CD4-positive, alpha-beta T cell treated with Interleukin-1 beta for 1 hour (primary cell): ENCODE measurements at regions not wholly inside any gene's neighbourhood (a gene's known extent, or its start where the extent isn't known, plus 50 kb on each side); places are given as distances from the start of the nearest gene placed in this dataset.
A peak's percentile ranks its signal among the peaks of the same experiment; 100 is the strongest.

Experiments
- DNase-seq, 2 donors: peaks; one replicate each; pipeline ENCODE4 v3.0.0-alpha.2; 2020 to 2022

DNA sequence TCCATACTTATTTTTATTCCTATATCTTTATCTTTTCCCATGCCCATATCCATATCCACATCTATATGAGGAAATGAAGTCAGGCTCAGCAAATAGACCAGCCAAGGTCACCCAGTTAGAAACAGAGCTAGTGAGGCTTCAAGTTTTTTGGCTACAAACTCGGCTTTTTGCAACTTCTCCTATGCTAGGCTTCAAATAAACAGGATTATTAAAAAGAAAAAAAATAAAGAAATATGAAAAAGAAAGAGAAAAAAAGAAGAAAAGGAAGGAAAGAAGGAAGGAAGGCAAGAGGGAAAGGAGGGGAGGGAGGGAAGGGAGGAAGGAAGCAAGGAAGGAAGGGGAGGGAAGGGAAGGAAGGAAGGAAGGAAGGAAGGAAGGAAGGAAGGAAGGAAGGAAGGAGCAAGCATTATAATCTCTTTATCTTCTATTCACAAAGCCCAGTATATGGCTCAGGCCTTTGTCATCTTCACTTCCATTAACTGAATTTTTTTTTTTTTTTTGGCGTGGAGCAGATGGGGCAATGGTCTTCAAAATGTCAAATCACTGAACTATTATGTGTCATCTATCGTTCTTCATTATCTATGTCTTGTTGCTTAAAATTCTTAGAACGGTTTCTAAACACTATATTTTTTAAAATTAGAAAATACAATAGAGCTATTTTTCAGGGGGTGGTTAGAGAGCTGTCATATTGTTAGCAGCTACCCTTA lies 418.2 kb downstream of the VRK1 start:
- DNase-seq = no peak

DNA sequence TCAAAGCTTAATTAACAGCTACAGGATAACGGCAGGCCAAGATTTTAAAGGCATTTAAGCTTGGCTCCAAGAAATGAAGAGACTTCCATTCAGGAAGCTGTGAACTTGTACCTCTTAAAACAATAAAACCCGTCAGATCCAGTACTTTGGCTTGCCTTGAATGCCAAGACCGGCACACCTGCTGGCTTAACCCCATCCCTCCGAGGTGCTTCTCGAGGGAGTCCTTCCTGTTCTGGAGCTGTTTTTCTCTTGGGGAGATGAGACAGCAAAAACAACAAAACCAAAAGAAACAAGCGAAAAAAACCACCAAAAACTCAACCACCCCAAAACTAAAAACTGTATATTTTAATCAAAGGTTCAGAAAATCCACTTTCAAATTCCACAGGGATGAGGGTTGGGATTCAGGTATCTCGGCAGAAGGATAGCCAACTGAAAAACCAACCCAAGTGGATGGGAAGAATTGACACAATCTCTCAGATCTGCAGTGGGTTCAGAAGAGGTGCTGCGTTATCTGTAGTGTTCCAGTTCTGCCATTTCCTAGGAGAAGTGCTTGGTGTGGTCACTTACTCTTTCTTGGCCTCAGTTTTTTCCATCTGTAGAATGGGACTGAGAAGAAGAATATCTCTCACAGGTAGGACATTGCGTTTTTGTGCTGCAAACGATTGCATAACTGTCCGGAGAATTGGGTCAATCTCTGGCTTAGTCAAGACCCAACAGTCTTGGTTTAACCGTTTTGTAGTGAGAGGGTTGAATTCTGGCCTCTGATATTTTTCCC lies 420.1 kb downstream of the VRK1 start:
- no peak for DNase-seq

DNA sequence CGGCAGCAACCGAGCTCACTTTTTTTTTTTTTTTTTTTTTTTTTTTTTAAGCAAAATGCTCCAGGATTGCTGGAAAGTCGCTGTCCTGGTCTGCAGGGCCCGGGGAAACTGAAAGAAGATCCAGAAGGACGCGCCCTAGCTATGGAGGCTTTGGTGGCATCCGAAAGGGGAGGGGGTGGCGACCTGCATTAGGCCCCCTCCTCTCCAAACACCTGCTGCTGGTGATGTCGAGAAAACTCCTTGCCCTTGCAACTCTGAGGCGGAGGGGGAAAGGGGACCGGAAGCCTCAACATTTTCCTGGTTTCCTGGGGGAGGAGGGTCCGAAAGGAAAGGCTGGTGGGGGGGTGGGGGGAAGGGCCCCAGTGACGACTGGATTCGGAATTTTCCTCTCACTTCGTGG lies 421.1 kb downstream of the VRK1 start:
- DNase-seq = no peak

DNA sequence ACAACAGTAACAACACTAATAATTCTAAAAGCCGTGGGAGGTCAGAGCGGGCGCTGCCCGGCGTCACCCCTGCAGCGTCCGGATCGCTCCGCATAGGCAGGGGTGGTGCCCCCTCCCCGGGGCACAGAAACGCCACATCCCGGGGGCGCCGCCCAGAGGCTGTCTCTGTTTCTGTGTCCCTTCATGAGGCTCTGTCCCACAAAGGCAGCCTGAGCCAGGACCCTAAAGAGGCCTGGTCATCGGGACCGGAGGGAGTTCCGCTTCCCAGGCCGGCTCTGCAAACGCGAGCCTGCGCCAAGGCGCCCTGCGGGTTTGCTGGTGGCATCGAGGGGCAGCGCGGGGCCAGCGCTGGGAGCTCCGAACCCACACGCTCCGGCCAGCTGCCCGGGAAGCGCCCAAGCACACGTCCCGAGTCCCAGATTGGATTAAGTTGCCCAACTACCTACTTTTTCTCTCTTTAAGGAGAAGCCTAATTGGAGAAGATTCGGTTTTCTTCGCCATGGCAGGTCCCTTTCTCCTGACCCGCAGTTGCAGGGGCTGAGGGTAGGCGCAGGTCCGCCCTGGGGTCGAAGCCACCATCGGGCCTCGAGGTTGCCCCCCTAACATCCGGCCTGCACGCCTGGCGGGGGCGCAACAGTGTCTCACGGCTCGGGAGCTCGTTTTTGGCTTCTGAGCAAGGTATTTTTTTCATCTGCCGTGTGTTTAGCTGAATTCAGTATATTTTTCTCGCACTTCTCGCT lies 421.7 kb downstream of the VRK1 start:
- DNase-seq = peak; percentile 4 to 24

DNA sequence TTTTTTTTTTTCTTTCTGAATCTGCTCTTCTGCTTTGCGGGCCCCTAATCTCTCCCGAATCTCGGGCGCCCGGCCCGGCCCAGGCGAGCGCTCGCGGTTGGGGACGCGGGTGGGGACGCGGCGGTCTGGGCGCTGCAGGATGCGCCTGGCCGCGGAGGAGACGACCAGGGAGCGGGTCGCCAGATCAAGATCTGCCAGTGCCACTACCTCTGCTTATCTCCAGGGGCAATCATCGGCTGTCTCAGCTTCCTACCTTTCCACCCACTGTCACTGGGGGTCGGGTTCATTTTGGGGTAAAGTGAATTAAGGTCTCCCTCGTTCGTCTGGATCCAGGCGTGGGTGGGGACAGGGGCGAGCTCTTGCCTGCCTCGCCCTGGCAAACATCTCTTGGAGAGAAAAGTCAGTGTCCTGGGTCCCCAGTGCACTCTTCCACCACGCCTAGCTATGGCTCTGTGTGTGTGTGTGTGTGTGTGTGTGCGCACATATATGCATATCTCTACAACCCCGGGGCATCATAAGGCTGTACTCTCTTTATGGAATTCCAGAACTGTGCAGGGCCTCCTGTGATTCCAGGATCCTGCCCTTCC lies 422.3 kb downstream of the VRK1 start:
- DNase-seq = peak in 1 of 2 donors; percentile 7

DNA sequence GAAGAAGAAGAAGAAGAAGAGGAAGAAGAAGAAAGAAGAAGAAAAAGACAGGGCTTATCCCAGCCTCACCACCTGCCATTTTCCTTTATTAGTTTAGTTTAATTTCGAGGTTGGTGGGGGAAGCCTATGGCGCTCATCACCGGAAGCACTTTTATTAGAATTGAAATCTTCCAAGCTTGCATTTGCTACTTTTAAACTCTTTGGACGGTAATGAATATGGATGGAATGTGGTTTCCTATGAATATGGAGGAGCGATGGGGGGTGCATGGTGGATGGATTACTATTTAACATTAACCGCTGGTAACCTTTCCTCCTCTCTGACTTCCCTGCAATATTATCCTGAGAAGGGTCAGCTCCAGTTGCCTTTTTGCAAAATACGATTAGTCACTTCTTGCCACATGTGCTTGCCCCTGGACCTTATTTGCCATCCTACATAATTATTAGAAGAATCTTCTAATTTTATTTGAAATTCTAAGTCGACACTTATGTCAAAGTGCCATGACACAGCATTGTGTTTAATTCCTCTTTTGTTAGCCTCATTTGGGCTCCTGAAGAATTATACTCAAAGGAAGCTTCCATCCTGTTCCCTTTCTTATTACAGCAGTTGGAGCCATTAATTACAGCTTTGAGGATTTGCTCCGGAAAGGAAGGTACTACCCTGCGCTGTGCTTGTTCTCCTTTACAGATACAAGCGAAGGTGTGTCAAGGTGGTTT lies 424.5 kb downstream of the VRK1 start:
- DNase-seq = no peak

DNA sequence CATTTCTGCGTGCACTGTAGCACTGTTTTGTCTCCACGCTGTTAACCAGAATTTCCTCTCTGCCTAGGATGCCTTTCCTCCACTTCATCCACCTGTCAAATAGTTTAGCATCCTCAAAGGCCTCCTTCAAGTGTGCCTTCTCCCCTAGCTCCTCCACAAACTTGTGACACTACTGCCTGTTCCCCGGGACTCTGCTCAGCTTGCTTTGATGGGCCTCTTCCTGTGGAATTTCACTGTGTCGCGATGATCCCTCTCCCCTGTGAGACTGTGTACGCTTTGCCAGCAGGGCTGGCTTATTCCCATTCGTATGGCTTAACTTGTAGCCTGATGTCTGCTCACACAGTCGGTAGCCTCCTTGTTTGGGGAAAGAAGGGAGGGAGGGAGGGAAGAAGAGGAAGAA lies 426.8 kb downstream of the VRK1 start:
- no peak for DNase-seq

DNA sequence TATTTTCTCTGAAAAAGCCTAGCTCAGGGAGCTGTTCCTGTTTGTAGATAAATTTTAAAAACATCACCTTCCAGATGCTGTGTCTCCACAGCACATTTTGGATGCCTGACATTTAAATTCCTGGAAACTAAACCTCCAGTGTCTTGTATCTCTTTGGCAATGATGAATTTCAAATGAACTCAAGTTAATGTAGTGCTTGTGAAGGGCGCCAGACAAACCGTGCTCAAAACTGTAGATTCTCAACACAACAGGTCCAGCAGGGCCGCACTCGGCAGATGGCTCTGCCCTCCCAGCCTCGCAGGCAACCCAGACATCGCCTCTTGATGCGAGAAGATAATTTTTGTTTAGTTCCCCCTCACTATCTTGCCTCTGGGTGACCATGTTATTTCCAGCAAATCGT lies 432.9 kb downstream of the VRK1 start:
- no peak for DNase-seq

DNA sequence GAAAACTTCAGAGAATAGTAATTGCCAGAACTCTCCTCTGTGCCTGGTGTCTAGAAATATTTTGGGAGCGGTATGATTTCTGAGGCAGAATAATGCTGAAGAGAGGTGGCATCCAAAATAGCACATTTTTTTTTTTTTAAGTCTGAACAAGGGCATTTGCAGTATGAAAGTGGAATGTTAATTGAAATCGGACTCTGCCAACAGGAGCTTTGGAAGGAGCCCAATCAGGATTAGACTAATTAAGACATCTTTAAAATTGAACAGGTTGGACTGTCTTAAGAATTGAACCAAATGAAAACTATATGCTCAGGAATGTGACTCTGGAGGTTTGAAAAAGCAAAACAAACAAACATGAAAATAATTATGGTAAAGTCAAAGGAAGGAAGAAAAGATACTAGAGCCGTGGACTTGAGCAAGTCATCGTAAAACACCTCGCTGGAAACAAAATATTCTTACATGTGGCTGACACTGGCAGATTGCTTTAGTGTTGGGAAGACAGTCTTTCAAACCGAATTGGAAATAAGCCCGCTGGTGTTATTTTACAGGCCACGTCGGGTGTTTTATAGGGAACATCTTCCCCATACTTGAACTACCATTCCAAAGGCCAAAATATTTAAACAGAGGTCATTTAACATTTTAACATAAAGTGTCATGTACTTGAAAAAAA lies 436.3 kb downstream of the VRK1 start:
- DNase-seq = no peak

DNA sequence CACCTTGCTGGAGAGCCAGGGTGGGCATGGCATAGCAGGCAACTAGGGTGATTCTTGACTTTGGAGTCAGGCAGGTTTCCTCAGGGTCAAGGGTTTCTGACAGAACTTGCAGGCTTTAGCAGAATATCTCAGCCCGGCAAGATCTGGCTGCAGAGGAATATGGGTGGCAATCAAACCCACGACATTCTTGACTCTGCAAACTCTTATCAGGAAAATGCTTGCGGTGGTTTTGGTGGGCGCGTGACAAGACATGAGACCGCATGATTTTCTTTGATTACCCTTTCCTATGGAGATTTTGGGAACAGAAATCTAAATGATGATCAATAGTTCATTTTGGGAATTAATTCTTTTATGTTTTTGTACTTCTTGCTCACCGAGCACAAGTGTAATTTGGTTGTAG lies 449.5 kb downstream of the VRK1 start:
- no peak for DNase-seq

DNA sequence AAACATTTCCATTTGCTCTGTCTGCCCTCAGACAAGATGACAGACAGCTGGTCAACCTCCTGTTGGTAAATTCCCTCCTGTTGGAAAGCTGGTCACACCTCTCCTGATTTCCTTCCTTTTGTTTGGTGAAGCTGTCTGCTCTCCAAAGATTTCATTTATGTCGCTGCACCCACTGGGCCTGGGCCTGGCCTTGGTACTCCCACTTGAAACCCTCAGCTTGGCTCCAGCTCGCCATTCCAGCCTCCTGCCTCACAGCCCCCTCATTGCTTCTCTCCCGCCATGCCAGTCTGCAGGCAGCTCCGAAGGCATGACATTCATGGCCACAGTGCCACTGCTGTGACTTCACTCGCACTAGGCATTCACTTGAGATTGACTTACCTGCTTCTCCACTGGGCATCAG lies 451.8 kb downstream of the VRK1 start:
- no peak for DNase-seq

DNA sequence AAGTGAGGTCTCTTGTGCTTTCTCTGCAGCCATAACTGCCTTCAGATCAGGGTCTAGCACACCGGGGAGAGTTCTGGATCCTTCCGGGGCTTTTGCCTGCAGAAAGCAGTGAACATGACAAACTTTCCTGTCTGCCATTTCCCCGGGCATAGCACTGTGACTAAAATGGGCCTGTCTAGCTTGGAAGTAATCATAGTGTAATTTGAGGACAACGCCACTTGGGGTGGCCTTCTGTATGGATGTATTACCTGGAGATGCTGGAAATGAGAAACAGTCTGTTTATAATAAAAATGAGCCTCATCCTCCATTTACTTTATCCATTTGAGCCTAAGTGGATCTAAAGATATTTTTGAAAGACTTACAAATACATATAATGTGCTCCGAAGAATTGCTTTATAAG lies 453.7 kb downstream of the VRK1 start:
- no peak for DNase-seq

DNA sequence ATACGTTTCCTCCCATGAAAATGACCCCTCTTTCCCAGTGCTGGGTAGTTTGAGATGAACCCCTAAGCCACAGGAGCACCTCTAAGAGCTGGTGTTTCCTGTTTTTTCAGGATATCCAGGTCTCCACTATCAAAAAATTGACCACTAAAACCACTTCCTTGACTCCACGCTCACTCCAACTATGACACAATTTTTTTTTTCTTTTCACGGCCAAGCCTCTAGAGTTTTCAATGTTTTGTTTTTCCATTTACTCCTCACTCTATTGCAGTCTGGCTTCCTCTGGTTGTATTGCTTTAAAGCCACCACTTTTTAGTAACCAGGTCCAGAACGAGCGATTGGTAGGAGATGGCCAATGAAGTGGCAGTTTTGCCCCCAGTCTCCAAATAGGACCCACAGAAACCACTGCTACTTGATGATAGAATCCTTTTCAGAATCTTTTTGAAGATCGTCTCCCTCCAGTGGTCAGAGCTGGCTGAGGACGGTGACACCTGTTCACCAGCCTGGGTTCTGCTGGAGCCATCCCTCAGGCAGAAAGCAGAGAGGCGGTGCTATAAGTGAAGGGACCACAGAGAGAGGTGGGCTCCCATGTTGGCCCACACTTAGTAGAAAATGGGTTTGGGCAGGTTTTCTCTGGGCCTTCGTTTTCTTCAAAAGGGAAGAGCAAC lies 454.4 kb downstream of the VRK1 start:
- peak in 1 of 2 donors; percentile 2 for DNase-seq

DNA sequence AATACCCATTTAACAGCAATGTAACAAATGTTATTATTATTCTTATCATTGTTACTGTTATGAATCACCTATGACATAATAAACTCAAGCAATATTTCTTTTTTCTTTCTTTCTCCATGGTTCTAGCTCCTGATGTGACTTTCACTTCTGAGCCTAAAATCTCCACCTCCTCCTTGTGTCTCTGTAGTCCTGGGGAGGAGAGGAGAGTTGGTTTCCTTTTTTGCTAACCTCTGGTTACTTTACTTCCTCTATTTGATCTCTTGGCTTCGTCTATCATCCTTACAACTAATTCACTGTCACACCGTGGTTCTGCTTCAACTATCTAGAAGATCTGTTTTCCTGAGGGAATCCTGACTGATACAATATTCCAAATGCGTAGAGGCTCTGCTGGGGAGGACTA lies 456.6 kb downstream of the VRK1 start:
- DNase-seq = no peak

DNA sequence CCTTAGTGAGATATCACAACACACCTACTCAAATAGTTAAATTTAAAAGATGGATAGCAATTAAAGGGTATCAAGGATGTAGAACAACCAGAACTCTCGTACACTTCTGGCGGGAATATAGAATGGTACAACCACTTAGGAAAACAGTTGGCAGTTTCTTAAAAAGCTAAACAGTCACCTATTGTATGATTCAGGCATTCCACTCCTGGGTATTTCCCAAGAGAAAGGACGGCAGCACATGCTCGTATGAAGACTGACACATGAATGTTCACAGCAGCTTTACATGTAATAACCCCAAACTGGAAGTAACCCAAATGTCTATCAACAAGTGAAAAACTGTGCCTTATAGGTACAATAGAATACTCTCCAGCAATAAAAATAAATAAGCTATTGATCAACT lies 465.2 kb downstream of the VRK1 start:
- no peak for DNase-seq

DNA sequence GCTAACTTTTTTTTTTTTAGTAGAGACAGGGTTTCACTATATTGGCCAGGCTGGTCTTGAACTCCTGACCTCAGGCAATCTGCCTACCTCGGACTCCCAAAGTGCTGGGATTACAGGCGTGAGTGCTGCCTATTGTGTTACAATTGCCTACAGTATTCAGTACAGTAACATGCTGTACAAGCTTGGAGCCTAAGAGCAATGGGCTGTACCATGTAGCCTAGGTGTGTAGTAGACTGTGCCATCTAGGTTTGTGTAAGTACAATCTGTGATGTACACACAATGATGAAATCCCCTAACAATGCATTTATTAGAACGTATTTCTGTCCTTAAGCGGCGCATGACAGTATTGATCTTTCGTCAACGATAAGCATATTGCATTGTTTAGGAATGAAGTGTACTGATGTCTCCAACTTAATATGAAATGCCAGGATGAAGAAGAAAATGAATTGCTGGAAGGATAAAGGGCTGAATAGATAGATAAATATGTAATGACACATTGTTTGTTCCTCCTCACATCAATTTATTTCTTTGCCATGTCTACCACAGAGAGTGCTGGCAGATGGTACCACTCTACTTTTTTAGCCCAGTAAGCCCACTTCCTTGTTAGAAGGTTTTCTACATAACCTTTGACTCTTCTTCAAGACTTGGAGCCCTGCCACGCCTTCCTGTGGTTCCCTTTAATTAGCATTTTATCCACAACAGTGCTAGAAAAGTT lies 467.5 kb downstream of the VRK1 start:
- DNase-seq = no peak

DNA sequence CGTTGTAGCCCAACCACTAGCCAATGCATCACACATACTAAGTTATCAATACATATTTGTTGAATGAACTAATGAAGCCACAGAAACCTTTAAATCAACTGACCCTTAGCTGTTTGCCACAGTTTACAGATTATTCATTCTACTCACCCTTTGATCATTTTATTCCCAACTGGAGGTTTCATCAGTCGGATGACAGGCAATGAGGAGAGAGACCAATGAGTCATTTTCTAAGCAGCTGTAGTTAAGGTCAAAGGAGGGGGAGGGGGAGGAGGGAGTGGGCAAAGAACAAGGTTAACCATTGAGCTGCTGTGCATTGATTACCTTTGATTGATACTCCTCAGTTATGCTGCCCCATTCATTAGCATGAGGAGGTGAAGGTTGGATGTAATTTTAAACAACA lies 469.5 kb downstream of the VRK1 start:
- DNase-seq = no peak

DNA sequence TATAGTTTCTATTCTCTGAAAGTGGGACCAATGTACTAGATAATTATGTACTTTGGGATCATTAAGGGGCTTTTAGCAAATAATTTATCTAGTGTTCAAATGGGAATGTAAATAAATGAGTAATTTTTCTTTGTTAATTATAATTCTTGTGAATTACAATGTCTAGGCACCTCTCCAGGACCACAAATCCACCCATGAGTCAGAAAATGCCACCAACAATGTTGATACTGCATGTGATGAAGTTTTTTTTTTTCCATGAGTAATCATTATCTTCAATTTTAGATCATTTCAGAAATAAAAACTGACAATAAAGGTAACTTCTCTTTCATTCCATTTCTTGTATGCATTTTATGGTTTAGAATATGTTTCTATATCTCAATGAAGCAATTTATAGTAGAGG lies 470.3 kb downstream of the VRK1 start:
- DNase-seq = no peak

DNA sequence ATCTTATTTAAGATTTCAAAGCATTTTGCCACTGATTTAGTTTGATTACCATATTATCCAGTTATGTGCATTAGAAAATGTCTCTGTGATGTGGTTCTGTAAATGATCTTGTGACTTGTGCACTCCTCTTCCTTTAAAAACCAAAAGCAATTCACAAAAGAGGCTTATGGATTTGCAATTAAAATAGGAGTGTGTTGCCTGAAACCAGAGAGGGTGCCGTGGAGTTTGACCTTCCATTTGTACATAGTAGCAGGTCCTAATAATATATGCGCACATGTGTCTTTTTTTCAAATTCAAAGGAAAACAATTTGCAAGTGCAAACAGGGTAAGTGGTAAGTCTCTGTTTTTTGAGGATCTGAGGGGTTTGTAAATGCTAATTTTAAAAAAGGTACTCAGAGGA lies 470.9 kb downstream of the VRK1 start:
- no peak for DNase-seq

DNA sequence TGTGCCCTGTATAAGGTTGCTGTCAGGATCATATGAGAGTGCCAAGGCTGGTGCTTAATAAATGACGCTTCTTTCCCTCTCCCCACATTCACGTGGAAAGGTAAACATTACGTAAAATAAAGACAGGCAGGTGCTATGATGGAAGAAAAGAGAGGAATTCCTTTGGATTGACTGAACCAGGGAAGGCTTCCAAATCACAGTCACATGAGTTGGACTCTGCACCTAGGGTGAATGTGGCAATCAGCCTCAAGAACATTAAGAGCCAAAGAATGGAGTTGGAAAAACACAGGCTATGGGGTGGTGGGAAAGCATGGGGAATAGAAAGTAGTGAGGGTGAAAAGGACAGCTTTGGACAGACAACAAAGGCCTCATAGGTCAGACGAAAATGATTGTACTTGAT lies 473.1 kb downstream of the VRK1 start:
- DNase-seq = no peak

DNA sequence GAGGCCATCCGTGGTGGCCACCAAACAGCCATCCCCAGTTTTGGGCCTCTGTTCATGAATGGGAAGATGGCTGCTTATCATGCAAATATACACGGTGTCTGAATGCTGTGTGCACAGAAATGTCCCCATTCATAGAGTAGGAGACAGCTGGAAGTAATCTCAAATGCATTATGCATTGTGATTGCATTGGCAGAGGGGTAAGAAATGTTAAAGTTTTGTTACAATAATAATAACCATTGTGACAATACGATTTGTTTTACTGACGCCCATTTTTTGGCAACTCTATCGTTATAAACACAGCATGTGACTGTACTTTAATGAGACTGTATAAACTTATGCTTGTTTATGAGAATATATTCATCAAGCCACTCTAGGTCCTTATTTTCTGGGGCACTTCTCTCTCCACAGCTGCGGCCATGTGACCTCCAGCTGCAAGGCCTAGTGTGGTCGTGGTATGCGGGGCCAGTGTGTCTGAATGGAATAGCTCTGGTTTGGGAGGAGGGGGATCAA lies 474.3 kb downstream of the VRK1 start:
- DNase-seq = no peak
